GM21515 (cell line): ENCODE measurements at regions not wholly inside any gene's neighbourhood (a gene's known extent, or its start where the extent isn't known, plus 50 kb on each side); places are given as distances from the start of the nearest gene placed in this dataset.

Experiments
- ATAC-seq: cut with Tn5 transposase; IDR thresholded peaks from one replicate; pipeline ENCODE4 v1.9.1; 2021; ENCODE audit not compliant: unreplicated experiment

GRCh38 chr7:36002900-36003299 lies 150.2 kb upstream of the EEPD1 start:
- no peak for ATAC-seq

DNA sequence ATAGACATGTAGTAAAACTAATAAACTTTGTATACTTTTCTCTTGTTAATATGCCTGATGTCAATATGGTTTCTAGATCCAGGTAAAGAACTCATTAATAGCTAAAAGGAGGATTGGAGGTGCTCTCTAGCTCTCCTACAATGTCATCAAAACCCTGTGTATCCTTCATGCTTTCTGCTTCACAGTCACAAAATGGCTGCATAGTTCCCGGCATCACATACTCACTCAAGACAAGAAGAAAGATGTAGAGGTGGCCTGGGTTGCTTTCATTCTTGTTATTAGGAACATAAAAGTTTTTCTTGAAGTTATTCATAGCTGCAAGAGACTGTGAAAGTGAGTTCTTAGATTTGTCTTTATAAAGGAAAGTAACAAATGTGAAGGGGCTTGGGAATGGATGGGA lies 149.7 kb upstream of the EEPD1 start:
- ATAC-seq = no peak

GRCh38 chr7:36005293-36005692 lies 147.8 kb upstream of the EEPD1 start:
- ATAC-seq = no peak

DNA sequence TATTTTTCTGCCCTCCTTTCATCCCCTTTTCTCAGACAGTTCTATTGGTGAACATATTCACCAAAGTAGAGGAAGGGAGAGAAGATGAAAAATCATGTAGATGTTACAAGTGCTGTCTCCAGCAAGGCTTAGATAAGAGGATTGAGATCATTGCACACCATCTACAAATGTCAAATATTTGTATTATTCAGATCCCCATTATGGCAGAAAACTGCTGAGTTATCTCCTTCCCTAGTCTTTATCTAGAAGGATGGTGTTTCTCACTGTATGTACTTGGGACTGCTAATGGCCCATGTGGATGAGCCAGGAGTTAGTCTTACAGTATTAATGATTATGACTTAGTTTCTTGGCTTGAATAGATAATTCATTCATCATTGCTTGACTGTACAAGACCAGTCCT lies 147.2 kb upstream of the EEPD1 start:
- ATAC-seq = no peak

GRCh38 chr7:36006636-36007229 lies 146.3 kb upstream of the EEPD1 start:
- ATAC-seq = no peak

DNA sequence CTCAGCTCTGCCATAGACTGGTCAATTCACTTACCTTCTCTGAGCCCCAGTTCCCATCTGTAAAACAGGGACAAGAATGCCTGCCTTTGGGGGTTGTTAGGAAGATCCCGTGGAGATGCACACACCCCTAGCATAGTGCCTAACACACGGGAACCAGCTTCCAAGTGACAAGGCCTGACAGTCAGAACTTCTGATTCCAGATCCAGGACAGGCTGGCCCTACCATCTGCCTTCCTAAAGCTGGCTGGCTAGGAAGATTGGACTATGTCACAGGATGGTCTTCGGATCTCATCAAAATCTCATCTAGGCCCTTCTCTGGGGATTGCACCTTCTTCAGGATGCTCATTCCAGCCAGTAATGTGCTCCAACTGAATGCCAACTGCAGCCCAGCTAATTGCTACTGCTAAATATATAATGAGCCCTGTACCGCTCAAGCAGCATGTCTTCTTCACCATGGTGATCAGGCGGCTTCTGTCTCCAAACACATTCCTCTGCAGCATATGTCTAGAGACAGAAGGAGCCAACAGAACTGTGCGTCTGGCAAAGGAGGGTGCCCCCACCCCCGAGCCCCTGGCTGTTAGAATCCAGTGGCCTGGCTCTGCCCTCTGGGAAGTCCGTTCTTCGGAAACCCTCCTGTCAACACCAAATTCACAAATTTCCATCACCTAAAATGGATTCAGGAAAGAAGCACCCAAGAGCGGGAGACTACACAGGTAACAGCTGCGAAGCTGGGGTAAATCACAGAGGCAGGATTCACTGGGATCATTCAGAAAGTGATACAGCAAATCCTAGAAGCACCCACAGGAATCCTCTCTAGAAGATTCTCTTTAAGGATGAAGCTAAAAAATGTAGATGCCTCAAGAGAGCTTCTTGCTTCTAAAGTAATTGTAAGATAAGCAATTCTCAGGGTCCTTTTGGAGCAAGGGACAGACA lies 142.1 kb upstream of the EEPD1 start:
- ATAC-seq = no peak

DNA sequence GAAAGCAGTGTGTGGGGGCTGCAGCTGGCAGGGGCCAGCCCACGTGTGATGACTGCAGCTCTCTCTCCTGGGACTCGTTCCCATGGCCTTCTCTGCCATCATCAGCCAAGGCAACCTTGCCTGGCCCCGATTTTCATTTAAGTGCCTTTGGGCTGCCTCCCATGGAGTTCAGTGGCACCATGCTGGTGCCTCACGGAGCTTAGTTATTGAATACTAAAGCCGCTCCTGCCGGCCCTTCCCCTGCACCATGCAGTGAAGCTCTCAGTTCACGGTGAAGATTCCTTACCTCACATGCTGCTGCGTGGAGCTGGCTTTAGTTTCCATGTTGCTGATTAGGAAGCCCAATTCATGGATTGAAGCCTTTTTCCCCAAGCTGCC lies 141.5 kb upstream of the EEPD1 start:
- no peak for ATAC-seq

- no peak for ATAC-seq
Measured at GRCh38 chr7:36013246-36014014, 139.6 kb upstream of the EEPD1 start.

DNA sequence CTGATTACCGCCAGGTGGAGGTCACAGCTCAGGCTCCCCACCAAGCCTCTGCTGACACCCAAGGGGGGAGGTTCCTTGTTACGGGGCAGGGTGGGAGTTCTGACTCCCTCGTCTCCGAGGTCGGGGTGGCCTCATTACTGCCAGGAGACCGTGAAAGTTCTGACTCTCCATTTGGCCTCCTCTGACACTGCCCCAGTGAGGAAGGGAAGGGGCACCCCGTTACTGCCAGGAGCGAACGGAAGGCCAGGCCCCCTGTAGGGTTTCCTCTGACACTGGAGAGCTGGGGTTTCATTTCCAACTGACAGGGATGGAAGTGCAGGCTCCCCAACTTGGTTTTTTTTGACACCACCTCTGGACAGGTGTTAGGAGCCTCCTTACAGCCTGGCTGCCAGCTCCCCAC lies 138.1 kb upstream of the EEPD1 start:
- ATAC-seq = no peak

DNA sequence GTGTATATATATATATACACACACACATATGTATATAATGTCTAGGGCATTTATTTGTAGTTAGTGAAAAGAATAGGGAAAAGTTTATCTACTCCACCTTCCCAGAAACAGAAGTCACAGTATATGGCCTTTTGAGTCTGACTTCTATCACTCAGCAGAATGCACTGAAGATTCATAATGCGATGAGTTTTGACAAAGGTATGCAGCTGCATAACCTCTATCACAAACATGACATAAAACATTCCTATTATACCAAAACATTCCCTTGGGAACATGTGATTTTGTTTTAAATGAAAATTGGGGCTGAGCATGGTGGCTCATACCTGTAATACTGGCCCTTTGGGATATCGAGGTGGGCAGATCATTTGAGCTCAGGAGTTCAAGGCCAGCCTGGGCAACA lies 137.3 kb upstream of the EEPD1 start:
- ATAC-seq = no peak

GRCh38 chr7:36016648-36017047 lies 136.4 kb upstream of the EEPD1 start:
- no peak for ATAC-seq

- ATAC-seq = no peak
Measured at GRCh38 chr7:36017111-36017510, 135.9 kb upstream of the EEPD1 start.

GRCh38 chr7:36018816-36019484 lies 134.1 kb upstream of the EEPD1 start:
- ATAC-seq = no peak

GRCh38 chr7:36019538-36019937 lies 133.5 kb upstream of the EEPD1 start:
- no peak for ATAC-seq

- no peak for ATAC-seq
Measured at GRCh38 chr7:36019980-36020379, 133.1 kb upstream of the EEPD1 start.

GRCh38 chr7:36021367-36021766 lies 131.7 kb upstream of the EEPD1 start:
- no peak for ATAC-seq

DNA sequence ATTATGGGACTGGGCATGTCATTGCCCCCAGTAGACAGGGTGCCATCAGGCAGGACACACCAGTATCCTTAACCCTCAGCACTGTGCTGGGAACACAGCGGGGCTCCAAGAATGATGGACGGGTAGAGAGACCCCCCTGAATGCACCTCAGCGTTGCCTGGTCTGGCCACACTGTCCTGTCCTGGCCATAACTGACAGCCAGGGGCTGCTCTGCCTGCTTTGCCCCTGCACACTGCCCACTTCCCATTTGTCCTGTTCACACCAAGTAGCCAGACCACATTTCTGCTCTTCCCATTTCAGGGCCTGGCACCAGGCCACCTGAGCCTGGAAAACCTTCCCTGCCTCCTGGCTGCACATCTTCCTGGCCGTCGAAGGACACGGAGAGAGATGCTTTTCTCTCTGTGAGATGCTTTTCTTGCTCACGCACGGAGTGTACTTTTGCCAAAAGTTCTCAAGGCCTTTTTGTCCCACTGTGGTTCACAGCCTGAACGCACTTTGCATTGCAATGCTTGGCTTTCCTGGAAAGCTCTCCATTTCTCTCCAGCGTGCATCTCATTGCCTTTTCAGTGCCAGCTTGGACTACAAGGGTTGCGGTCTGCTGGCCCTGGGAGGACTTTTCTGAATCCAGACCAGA lies 131.0 kb upstream of the EEPD1 start:
- no peak for ATAC-seq

- ATAC-seq = no peak
Measured at GRCh38 chr7:36023033-36023560, 130.0 kb upstream of the EEPD1 start.

DNA sequence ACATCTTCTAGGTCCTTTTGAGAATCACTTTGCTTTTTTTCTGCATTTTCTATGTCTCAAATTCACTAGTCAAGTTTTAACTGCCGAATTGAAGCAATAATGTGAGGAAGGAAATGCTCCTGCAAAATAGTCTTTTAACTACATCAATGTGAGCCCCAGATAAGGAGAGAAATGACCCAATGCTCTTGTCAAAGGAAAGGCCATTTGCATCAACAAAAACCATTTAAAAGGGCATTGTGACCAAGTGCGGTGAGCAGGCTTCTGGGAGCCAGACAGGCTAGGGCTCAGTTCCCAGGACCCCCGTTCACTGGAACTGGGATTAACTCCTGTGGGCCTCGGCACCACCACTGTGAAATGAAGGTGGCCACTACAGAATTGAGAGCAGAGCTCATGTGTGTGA lies 127.9 kb upstream of the EEPD1 start:
- no peak for ATAC-seq

DNA sequence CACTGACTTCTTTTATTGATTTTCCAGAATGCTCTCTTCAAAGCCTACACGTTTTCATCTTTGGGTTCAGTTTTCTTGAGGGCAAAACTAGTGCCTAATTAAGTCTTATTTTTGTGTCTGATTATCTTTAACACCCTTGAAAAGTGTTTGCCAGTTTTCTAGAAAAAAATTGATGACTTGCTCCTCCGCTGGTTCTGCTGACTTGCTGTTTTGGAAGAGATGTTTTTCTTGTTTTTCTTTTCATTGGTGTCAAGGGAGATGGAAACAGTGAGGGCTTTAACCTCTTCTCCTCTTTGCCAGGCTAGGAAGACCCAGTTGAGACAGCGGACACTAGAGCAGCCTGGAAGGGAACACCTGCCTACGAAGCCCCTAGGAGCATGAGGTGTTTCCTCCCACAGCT lies 123.7 kb upstream of the EEPD1 start:
- no peak for ATAC-seq
